ENCODE measurements at regions not wholly inside any gene's neighbourhood (a gene's known extent, or its start where the extent isn't known, plus 50 kb on each side); places are given as distances from the start of the nearest gene placed in this dataset.

DNA sequence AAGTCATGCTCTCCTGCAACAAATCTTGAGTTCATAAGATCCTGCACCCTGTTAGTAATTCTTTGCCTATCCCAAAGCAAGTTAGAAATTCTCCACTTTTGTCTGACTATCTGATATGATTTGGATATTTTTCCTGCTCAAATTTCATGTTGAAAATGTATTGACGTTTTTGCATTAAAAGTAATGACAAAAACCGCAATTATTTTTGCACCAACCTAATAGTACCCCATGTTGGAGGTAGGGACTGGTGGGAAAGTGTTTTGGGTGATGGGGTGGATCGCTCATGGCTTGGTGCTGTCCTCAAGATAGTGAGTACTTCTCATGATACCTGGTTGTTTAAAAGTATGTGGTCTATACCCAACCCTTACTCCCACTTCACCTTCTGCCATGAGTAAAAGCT is 713.4 kb downstream of the CDH18 start:
- no peak for TF ChIP-seq POLR2A (IDR thresholded peaks at IDR 0.05)
- TF ChIP-seq, protein P1, sequence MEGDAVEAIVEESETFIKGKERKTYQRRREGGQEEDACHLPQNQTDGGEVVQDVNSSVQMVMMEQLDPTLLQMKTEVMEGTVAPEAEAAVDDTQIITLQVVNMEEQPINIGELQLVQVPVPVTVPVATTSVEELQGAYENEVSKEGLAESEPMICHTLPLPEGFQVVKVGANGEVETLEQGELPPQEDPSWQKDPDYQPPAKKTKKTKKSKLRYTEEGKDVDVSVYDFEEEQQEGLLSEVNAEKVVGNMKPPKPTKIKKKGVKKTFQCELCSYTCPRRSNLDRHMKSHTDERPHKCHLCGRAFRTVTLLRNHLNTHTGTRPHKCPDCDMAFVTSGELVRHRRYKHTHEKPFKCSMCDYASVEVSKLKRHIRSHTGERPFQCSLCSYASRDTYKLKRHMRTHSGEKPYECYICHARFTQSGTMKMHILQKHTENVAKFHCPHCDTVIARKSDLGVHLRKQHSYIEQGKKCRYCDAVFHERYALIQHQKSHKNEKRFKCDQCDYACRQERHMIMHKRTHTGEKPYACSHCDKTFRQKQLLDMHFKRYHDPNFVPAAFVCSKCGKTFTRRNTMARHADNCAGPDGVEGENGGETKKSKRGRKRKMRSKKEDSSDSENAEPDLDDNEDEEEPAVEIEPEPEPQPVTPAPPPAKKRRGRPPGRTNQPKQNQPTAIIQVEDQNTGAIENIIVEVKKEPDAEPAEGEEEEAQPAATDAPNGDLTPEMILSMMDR (IDR thresholded peaks at IDR 0.05): no peak
